ENCODE measurements at regions not wholly inside any gene's neighbourhood (a gene's known extent, or its start where the extent isn't known, plus 50 kb on each side); places are given as distances from the start of the nearest gene placed in this dataset.

DNA sequence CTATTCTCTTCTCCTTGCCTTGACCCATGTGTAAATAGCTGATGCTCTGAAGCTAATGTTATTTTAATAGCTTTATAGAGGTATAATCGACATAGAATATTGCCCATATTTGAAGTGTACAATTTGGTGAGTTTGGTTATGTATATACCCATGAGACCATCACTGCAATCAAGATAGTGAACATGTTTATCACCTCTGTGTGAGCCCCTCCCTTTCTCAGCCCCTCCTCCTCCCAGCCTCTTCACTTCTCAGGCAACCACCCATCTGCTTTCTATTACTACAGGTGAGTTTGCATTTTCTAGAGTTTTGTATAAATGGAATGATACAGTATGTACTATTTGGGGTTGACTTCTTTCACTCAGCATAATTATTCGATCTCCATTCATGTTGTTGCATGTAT lies 181.1 kb downstream of the INO80D start:
- TF ChIP-seq, protein P1, sequence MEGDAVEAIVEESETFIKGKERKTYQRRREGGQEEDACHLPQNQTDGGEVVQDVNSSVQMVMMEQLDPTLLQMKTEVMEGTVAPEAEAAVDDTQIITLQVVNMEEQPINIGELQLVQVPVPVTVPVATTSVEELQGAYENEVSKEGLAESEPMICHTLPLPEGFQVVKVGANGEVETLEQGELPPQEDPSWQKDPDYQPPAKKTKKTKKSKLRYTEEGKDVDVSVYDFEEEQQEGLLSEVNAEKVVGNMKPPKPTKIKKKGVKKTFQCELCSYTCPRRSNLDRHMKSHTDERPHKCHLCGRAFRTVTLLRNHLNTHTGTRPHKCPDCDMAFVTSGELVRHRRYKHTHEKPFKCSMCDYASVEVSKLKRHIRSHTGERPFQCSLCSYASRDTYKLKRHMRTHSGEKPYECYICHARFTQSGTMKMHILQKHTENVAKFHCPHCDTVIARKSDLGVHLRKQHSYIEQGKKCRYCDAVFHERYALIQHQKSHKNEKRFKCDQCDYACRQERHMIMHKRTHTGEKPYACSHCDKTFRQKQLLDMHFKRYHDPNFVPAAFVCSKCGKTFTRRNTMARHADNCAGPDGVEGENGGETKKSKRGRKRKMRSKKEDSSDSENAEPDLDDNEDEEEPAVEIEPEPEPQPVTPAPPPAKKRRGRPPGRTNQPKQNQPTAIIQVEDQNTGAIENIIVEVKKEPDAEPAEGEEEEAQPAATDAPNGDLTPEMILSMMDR (optimal IDR thresholded peaks at IDR 0.05 in 1 of 3, IDR thresholded peaks at IDR 0.05 in 1 of 3, conservative IDR thresholded peaks at IDR 0.05 in 1 of 3; ENCODE audit: extremely low read depth in 1 of 3, insufficient read depth in 2 of 3, low read length in 3 of 3): no peak
- no peak for TF ChIP-seq EZH2 (IDR thresholded peaks at IDR 0.05; ENCODE audit: low read length)

Measured in keratinocyte (primary cell).